NCI-H510A treated with DMSO at 0.1 percent for 48 hours (cell line): ENCODE measurements at regions not wholly inside any gene's neighbourhood (a gene's known extent, or its start where the extent isn't known, plus 50 kb on each side); places are given as distances from the start of the nearest gene placed in this dataset.

ENCODE experiments used
- DNase-seq: peaks from one replicate; lab custom pipeline; 2025; lab: John Stamatoyannopoulos, UW

DNA sequence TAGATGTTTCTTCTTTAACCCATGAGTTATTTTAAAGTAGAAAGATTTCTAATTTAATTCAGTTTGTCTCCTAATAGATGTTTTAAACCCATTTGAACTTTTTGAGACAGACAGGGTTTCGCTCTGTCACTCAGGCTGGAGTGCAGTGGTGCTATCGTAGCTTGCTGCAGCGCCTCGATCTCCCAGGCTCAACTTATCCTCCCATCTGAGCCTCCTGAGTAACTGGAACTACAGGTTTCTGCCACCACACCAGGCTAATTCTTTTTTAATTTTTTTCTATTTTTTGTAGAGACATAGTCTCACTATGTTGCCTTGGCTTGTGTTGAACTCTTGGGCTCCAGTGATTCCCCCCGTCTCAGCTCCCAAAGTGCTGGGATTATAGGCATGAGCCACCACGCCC, 53.0 kb upstream of the RAB18 start:
- DNase-seq: no peak

DNA sequence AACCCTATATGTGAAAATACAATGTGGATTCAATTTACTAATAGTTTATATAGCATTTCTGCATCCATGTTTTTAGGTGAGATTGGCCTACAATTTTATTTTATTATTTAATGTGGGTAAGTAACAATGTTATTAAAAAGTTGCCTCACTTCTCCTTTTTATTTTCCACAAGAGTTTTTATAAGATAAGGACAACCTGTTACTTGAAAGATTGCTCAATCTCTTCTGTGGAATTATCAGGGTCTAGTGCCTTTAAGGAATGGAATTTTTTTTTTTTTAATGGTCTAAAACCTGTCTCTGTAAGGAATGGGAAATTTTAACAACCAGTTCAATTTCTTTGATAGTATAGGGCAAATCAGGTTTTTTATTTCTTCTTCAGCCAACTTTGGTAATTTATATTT, 53.9 kb upstream of the RAB18 start:
- DNase-seq: no peak

DNA sequence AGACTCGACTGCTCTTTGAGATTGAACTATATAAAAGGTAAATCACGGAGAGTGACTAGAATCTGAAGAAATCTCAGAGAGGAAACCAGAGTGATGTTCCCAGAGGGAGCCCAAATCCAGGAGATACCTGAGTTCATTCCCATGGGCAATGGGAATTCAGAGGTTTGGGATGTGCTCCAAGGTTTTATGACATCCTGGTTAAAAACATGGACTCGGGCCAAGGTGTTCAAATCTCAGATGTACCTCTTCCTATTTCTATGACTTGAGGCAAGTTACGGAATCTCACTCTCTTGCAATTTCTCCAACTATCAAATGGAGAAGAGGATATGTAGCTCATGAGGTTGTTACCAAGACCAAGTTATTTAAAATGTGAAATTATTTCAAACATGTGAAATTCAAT, 54.5 kb upstream of the RAB18 start:
- no peak for DNase-seq

DNA sequence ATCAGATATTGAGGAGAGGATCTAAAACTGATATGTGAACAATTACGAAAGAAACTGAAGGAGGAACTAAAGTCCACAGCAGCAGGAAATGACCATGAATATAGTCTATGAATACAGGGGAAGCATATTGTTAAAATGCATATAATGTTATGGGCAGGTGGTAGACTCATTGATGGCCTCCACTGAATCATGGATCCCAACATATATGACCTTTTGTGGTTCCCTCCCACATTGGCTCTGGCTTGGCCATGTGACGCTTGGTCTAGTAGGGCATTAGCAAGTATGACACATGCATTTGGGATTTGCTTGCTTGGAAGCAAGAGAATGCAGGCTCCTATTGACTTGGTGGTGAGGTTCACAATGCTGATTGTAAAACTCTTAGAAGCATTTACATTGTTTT, 55.2 kb upstream of the RAB18 start:
- no peak for DNase-seq

DNA sequence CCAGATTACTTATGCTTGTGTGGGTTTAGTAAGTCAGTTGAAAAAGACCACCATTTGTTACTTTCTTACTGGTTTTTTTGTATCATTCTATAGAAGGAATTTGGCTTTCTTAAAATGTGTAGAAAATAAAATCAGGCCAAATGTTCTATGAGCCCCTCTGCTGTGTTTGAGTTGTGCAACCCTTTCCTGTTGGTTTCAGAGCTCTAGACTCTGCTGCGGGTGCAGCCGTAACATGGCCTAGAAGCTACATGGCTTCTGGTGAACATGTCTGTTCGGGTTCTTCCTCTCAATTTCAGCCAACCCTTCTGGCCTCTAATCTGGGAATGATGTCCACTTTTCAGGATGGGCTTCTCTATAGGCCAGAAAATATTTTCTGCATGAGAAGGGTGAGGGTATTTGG, 56.6 kb upstream of the RAB18 start:
- no peak for DNase-seq

DNA sequence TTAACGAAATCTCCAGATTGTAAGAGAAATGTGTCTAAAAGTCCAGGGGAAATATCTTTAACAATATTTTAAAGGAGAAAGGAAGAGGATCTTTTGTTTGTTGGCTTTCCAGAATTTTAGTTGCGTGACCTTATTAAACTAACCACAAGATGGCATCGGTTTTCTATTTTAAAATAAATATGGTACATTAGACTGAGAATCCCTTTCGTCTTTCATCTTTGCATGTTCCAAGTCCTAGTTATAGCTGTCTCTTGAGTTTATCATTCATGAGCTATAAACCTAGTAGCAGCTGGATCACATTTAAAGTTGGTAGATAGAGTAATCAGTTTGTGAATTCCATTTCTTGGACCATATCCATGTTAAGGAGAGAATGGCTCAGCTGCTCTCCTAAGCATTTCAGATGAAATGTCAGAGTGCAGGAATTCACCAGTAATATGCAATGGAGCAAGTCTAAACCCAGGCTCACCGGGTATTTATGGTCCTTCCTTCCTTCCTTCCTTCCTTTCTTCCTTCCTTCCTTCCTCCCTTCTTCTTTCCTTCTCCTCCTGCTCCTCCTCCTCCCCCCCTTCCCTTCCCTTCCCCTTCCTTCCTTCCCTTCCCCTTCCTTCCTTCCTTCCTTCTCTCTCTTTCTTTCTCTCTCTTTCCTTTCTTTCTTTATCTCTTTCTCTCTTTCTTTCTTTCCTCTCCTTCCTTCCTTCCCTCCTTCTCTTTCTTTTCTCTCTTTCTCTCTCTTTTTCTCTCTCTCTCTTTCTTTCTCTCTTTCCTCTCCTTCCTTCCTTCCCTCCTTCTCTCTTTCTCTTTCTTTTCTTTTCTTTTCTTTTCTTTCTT, 57.8 kb upstream of the RAB18 start:
- peak; percentile 23 for DNase-seq

DNA sequence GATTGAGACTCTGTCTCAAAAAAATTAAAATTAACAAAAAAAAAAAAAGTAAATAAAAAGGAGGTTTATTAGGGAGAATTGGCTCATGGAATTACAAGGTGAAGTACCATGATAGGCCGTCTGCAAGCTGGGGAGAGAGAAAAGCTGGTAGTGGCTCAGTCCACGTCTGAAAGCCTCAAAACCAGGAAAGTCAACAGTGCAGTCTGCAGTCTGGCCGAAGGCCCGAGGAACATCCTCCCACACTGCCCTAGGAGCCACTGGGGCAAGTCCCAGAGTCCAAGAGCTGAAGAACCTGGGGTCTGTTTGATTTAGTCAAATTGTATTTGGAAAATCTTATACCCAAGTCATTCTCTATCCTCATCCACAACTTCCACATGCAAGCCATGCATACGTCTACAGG, 59.0 kb upstream of the RAB18 start:
- DNase-seq: no peak

DNA sequence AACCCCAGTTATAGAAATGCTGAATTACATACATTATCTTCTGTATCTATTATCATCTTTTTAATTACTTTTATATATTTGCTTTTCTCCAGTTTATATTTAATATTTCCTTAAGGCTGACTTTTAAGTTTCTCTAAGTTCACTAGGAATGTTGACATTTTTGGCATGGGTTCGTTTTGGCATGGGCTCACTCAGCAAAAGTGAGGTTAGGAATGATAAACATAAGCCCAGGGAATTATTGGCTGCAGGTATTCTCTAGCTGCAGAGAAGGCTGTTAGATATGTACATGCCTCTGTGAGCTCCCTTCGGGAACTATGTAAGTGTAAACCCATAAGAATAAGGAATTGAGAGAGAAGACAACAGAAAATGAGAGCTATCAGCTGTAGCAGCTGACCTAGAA, 63.6 kb upstream of the RAB18 start:
- DNase-seq: no peak

DNA sequence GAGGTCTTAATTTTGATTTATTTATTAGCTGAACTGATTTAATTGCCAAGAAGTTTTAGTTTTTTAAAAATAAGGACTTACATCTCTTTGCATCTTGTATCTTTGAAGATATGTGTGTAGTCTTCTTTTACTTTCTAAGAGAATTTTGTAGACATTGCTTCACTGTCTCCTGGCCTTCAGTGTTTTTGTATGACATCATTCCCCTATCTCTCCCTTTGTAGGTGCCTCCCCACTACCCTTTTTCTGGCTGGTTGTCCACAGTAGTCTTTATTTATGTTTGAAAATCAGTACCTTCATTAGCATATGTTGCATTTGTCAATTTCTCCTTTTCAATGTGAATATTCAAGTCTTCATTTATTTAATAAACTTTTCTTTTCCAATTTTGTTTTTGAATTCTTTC, 64.1 kb upstream of the RAB18 start:
- no peak for DNase-seq

DNA sequence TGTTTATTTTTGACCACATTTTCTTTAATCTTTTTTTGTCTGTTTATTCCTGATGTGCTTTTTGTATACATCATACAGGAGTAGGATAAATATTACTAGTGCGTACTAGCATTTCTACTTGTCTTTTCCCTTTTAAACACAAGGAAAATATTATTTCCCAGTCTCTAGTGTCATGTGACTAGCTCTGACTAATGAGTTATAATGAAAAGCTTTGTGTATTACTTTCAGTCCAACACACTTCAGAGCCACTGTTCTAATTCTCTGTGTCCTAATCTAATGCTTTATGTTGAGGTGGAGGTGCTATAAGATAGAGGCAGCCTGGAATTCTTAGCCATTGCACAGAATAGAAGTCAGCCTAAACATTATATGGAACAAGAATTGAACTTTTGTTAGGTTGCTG, 65.0 kb upstream of the RAB18 start:
- no peak for DNase-seq

DNA sequence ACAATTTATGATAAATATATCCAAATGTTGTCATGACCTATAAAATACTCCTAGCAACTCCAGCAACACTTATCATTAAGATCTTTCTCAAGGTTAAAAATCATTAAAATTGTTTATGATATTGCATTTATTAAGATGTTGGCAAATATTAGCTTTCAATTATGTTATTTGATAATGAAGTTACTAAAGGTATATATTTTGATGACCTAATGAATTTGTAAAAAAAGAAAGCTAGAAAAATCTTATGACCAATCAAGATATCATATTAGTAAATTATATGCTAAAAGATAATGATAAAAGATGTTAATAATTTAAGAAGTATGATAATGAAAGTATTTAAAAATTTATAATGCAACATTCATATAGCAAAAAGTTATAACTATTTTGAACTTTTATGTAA, 66.3 kb upstream of the RAB18 start:
- DNase-seq: no peak

DNA sequence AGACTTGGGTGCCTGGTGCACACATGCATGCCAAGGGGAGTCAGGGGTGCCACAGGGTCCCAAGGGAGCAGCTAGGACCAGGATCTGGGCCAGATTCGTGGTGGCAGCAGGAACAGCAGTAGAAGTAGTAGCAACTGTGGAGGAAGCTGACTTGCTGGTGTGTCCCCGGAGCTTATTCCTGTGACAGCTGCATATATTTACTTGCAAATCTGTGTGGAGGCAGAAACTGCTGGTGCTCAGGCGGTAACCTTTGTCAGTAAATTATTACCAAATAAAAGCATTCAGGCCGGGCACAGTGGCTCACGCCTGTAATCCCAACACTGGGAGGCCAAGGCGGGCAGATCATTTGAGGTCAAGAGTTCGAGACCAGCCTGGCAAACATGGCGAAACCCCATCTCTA, 67.4 kb upstream of the RAB18 start:
- DNase-seq: no peak

DNA sequence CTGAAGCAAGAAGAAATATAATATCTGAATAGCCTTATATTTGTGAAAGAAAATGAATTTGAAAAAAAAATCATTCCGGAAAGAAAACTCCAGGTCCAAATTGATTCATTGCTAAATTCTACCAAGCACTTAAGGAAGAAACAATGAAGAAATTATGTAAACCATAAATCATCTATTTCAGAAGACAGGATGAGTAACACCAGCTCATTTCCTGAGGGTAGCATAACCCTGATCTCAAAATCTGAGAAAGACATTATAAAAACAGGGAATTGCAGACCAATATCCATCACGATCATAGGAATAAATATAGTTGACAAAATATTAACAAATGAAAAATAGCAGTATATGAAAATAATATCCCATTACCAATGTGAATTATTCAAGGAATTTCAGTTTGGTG, 70.1 kb upstream of the RAB18 start:
- DNase-seq: no peak

DNA sequence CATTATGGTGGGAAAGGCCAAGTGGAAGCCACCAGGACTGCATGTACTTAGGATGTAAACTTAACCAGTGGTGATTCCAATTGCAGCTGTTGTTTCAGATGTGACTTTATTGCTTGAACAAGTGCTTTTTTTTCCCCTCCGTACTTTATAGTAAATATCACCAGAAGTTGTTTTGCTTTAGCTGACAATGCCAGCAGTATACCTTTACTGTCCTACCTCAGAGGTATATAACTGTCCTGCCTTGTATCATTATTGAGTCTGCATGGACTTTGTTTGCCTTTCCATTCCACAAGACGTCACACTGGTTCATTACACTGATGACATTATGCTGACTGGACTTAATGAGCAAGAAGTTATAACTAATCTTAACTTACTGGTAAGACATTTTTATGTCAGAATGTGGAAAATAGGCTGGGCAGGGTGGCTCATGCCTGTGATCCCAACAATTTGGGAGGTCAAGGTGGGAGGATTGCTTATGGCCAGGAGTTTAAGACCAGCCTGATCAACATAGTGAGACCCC, 77.1 kb upstream of the RAB18 start:
- DNase-seq: no peak

DNA sequence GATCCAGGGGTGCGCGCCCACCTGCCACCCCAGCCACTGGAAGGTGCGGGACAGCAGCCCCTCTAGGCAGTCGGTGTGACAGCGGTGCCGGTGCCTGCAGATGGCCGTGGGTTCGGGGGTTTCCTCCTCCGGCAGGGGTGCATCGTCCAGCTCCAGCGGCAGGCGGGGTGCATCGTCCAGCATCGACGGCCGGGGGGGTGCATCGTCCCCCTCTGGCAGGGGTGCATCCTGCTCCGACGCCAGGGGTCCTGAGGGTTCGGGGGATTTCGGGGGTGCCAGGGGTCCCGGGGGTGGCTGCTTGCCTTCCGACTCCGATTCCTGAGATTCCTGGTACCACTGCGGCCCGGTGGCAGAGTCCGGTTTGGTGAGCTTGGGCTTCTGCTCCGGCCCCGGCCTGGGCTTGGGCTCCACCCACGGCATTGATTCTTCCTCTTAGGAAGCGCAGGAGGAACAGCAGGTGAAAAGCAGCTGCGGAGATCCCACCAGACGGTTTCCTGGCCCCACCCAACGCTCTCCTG, 90.2 kb upstream of the RAB18 start:
- DNase-seq: no peak

DNA sequence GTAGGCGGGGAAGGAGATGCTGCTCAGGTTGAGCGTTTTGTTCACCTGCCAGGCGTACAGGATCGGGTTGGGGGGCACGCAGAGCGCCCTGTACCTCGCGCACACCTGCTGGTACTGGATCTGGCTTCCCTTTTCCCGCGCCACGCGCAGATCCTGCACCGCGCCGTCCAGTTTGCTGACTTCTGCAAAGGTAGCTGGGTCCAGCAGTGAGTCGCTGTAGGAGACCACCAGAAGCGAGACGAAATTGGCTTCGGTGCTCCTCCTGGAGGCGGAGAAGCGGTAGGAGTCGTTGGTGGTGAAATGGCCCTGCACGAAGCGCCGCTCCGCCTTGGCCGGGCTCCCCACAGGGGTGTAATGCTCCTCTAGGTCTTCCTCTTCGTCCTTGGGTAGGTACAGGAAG, 90.7 kb upstream of the RAB18 start:
- DNase-seq: no peak

DNA sequence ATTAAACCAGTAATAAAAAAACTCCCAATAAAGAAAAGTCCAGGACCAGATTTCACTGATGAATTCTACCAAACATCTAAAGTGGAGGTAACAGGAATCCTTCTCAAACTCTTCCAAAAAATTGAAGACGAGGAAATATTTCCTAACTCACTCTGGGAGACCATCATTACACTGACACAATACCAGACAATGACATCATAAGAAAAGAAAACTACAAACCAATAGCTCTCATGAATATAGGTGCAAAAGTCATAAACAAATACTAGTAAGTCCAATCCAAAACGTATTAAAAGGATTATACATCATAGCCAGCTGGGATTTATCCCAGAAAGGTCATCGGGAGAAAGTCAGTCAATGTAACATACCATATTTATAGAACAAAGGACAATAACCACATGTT, 94.0 kb upstream of the RAB18 start:
- no peak for DNase-seq

DNA sequence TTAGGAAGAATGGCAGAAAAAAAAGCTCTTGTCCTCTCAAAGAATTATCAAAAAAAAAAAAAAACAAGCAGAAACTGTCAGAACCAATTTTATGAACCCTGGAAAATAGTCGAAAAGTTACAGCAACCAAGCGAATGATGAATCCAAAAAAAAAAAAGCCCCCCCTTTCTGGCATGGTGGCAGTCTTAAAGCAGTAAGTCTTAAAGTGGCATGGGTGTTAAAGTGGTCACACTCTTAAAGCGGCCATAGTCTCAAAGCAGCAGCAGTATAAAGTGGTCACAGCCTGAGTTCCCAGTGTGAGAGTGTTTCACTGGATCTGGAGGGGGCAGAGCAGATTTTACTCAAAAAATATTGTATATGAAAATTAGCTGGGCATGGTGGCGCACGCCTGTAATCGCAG, 96.8 kb upstream of the RAB18 start:
- DNase-seq: no peak

DNA sequence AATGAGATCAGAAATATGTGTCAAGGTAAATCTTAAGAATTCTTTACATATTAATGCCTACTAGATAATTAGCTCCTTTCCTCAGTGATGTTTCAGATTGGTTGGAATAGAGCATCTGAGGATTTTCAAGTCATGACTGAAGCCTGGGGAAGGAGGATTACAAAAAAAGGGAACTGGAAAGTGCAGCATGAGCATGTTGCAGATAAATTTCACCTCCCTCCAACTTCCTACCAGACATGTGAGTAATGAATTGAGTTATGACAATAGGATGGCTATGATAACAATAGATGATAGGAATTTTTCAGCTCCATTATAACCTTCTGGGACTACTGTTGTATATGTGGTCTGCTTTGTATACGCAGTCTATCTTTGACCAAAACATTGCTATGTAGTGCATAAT, 104.2 kb upstream of the RAB18 start:
- DNase-seq: no peak

DNA sequence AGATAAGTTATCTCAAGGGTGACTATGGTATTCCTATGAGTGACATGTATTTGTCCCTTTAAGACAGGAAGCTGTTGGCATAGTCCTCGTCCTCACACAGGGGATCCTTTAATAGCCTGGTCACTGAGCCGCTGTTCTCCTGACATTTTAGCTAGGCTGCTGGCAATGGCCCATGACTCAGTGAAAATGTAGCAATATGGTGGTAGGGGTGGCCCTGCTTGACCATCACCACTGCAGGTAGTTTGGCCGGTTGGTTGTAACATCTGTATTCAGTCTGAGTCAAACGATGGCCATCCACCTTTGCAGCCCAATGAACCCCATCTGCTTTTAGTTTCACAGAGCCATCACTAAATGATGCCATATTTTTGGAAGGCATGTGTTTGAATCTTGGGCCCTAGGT, 110.1 kb upstream of the RAB18 start:
- no peak for DNase-seq

DNA sequence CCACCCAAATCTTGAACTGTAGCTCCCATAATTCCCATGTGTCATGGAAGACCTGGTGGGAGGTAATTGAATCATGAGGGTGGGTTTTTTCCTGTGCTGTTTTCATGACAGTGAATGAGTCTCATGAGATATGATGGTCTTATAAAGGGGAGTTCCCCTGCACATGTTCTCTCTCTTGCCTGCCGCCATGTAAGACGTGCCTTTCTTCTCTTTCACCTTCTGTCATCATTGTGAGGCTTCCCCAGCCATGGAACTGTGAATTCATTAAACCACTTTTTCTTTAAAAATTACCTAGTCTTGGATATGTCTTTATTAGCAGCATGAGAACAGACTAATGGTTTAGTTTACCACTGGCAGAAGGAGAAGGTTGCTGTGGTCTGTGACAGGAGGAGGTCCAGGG, 111.5 kb upstream of the RAB18 start:
- DNase-seq: no peak

DNA sequence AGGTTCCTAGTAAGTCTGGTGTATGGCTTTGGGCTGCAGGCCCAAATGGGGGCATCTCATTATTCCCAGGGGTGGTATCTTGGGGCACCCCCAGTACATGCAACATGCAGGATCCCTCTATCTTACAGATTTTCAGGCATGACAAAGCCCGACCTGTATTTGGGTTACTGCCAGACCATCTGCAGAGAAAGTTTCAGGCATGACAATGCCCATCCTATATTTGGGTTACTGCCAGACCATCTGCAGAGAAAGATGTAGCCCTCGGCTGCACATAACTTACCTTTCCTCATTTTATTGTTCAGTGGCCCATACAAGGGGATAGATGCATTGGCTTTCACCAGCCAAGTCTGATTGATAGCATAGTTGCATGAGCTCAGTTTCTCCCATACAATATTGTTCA, 112.2 kb upstream of the RAB18 start:
- DNase-seq: no peak

DNA sequence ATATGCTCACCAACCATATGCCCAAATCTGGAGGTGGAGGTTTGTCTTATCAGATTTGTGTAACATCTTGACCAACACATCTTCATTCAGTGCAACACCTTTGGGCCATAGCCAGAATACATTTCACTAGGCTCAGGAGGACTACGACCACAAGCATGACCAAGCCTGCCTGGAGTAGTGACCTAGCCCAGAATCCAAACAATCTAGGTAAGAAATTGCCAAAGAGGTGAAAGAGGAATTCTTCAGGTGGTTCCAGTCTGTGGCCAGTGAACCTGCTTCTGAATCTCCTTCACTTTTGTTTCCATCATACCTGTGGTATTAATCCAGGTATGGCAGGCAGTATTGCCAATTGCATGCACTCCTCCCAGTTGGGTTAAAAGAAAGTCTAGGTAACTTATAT, 112.8 kb upstream of the RAB18 start:
- no peak for DNase-seq

DNA sequence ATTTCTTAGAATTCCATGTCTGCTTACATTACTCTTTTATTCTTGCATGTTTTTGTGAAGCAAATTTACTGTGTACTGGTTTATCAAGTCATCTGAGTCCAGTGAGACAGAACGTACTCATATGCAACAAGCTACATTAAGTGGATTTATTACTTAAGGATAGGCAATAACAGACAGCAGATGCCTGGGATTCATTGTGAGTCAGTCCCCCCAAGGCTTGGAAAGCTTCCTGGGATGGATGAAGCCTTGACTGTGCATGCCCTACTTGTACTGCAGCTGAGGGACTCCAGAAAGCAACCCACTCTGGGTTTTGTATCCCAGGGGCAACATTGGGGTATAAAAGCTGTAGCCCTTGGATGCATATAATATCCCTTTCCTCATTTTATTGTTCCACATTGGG, 113.4 kb upstream of the RAB18 start:
- no peak for DNase-seq
